GM12878 (cell line): ENCODE measurements at regions not wholly inside any gene's neighbourhood (a gene's known extent, or its start where the extent isn't known, plus 50 kb on each side); places are given as distances from the start of the nearest gene placed in this dataset.
"Not testable (repeated sequence)": the region's sequence is repeated elsewhere in the genome, so short reads cannot be mapped to it uniquely, and the experiment has no call there.

Source experiments
- ATAC-seq: fragments of 200-7000 bp; cut with Tn5 transposase; 3 replicates; pipeline ENCODE4 v1.9.1; 2020; ENCODE audit warnings: mild to moderate bottlenecking, moderate library complexity
- BruUV-seq: library from RNA; stranded (reverse); fragments of 400-500 nt; replicated peaks from 2 replicates; lab custom pipeline; 2021; lab: Mats Ljungman, UMichigan
- CTCF ChIA-PET: fragments of 300-600 bp; sonication (Branson Sonifier 250); formaldehyde crosslinking; extraction: SDS; loops from one replicate; lab custom pipeline; 2021; ENCODE audit warnings: inconsistent platforms; lab: Yijun Ruan, JAX
- POLR2A ChIA-PET: fragments of 350-600 bp; formaldehyde crosslinking; extraction: SDS; loops from one replicate; lab custom pipeline; 2021; ENCODE audit warnings: inconsistent platforms; lab: Charles Lee
- RAD21 ChIA-PET: fragments of 300-600 bp; sonication (Branson Sonifier 250); formaldehyde crosslinking; loops from one replicate; lab custom pipeline; 2023; ENCODE audit warnings: antibody characterized with exemption; ENCODE audit not compliant: unreplicated experiment; lab: Charles Lee
- SMC1A ChIA-PET: fragments of 300-600 bp; sonication (Branson Sonifier 250); formaldehyde crosslinking; loops from one replicate; lab custom pipeline; 2023; ENCODE audit not compliant: unreplicated experiment, uncharacterized antibody; lab: Charles Lee
- DNase-seq: peaks from one replicate; pipeline ENCODE4 v3.0.0-alpha.2; 2011; ENCODE audit warnings: low read depth, low spot score
- FAIRE-seq: peaks from 3 replicates; lab custom pipeline; 2011; peaks lifted over from hg19 to GRCh38; lab: Jason Lieb, UNC
- H2AFZ ChIP-seq: 2 replicates; pipeline ENCODE4 v1.6.0; 2011; ENCODE audit warnings: low read depth, low read length, control low read depth; ENCODE audit not compliant: control insufficient read depth
- H3K27ac ChIP-seq: 2 replicates; pipeline ENCODE4 v1.5.1; 2011; ENCODE audit warnings: control low read depth; ENCODE audit not compliant: control insufficient read depth, insufficient read depth
- H3K27me3 ChIP-seq, 2 experiments: replicated peaks in 1 of 2; 2 replicates each; pipeline versions ENCODE4 v1.6.0 to v1.6.1; 2011; ENCODE audit warnings: low read length in 1 of 2; ENCODE audit not compliant: control insufficient read depth in 2 of 2, insufficient read depth in 2 of 2
- H3K36me3 ChIP-seq, 2 experiments: 2 replicates each; pipeline ENCODE4 v1.5.1; 2011; ENCODE audit warnings: low read length in 1 of 2; ENCODE audit not compliant: control insufficient read depth in 2 of 2, insufficient read depth in 2 of 2
- H3K4me1 ChIP-seq: 2 replicates; pipeline ENCODE4 v1.6.1; 2011; ENCODE audit warnings: mild to moderate bottlenecking, low read length, moderate library complexity, mixed read lengths; ENCODE audit not compliant: control insufficient read depth, insufficient read depth
- H3K4me2 ChIP-seq: 2 replicates; pipeline ENCODE4 v1.6.0; 2011; ENCODE audit warnings: control low read depth; ENCODE audit not compliant: control insufficient read depth, insufficient read depth
- H3K4me3 ChIP-seq: fragments of 200-600 bp; sonication (generic); 2 replicates; pipeline ENCODE4 v1.5.1; 2016
- H3K79me2 ChIP-seq: 2 replicates; pipeline ENCODE4 v1.6.0; 2011; ENCODE audit warnings: low read length; ENCODE audit not compliant: control insufficient read depth, insufficient read depth
- H3K9ac ChIP-seq: 2 replicates; pipeline ENCODE4 v1.8.0; 2011; ENCODE audit warnings: low read length, control low read depth, mixed read lengths; ENCODE audit not compliant: control insufficient read depth, insufficient read depth
- H3K9me3 ChIP-seq: replicated peaks from 3 replicates; pipeline ENCODE4 v1.5.1; 2011; ENCODE audit warnings: mild to moderate bottlenecking, low read length; ENCODE audit not compliant: control insufficient read depth, insufficient read depth
- H4K20me1 ChIP-seq: 2 replicates; pipeline ENCODE4 v1.6.0; 2011; ENCODE audit not compliant: control insufficient read depth, insufficient read depth
- BACH1 ChIP-seq: fragments of 450-650 bp; IDR thresholded peaks from 2 replicates; pipeline ENCODE4 v1.6.1; 2017; ENCODE audit warnings: mild to moderate bottlenecking, borderline replicate concordance
- CEBPB ChIP-seq, 2 experiments: fragments of 150-350 bp in 1 of 2; IDR thresholded peaks; 2 replicates each; pipeline ENCODE4 v1.6.1; 2012 to 2014; ENCODE audit warnings: low read depth in 2 of 2, low read length in 2 of 2, borderline replicate concordance in 1 of 2, inconsistent platforms in 1 of 2
- CHD1 ChIP-seq: IDR thresholded peaks from 2 replicates; pipeline ENCODE4 v1.6.1; 2012; ENCODE audit warnings: low read depth, low read length, improper control_type of control experiment
- CREB1 ChIP-seq: IDR thresholded peaks from 2 replicates; pipeline ENCODE4 v1.6.1; 2012; ENCODE audit warnings: low read depth, mild to moderate bottlenecking, inconsistent platforms
- HDAC6 ChIP-seq: fragments of 200-600 bp; sonication (generic); IDR thresholded peaks from one replicate; pipeline ENCODE4 v1.8.0; 2017; ENCODE audit warnings: antibody characterized with exemption; ENCODE audit not compliant: unreplicated experiment
- MEF2A ChIP-seq: IDR thresholded peaks from 2 replicates; pipeline ENCODE4 v1.6.1; 2011; ENCODE audit warnings: low read depth, mild to moderate bottlenecking, low read length, moderate library complexity; ENCODE audit not compliant: insufficient read depth
- MYB ChIP-seq: fragments of 150-350 bp; IDR thresholded peaks from 2 replicates; pipeline ENCODE4 v1.6.1; 2014; ENCODE audit warnings: mild to moderate bottlenecking, low read depth, low read length, borderline replicate concordance
- PAX8 ChIP-seq: fragments of 450-650 bp; IDR thresholded peaks from 2 replicates; pipeline ENCODE4 v1.6.1; 2017; ENCODE audit warnings: mild to moderate bottlenecking, moderate library complexity
- POLR2A ChIP-seq: IDR thresholded peaks from 2 replicates; pipeline ENCODE4 v1.6.1; 2011; ENCODE audit warnings: low read depth, mild to moderate bottlenecking, low read length
- SMAD1 ChIP-seq: fragments of 450-650 bp; IDR thresholded peaks from 2 replicates; pipeline ENCODE4 v1.6.1; 2018; ENCODE audit warnings: mild to moderate bottlenecking, low read depth; ENCODE audit not compliant: partially characterized antibody
- YY1 ChIP-seq: IDR thresholded peaks from 2 replicates; pipeline ENCODE4 v1.6.1; 2011; ENCODE audit warnings: low read depth, mild to moderate bottlenecking, low read length
- ZBED1 ChIP-seq: IDR thresholded peaks from 2 replicates; pipeline ENCODE4 v1.6.1; 2016; ENCODE audit warnings: borderline replicate concordance
- ZNF24 ChIP-seq: fragments of 450-650 bp; IDR thresholded peaks from 2 replicates; pipeline ENCODE4 v1.6.1; 2017; ENCODE audit warnings: antibody characterized with exemption, mild to moderate bottlenecking
- ZNF384 ChIP-seq: IDR thresholded peaks from 2 replicates; pipeline ENCODE4 v1.6.1; 2012; ENCODE audit warnings: low read depth, mild to moderate bottlenecking, low read length, improper control_type of control experiment, borderline replicate concordance
- ZSCAN29 ChIP-seq: fragments of 450-650 bp; IDR thresholded peaks from 2 replicates; pipeline ENCODE4 v1.6.1; 2017; ENCODE audit warnings: mild to moderate bottlenecking, moderate library complexity
- WGBS: methylation state at CpG from one replicate; pipeline ENCODE4 v1.1.6; 2016; ENCODE audit warnings: low lambda C conversion rate; ENCODE audit not compliant: insufficient replicate concordance, insufficient coverage; ENCODE audit errors: missing lambda C conversion rate; 5-methylcytosine and 5-hydroxymethylcytosine counted together
- in situ Hi-C: fragments of 300-500 bp; cut with MboI; formaldehyde crosslinking; loops from 9 replicates; pipeline ENCODE4 v1.14.3; 2018; ENCODE audit warnings: mixed read lengths
- intact Hi-C: fragments of 100-400 bp; cut with micrococcal nuclease; formaldehyde crosslinking; loops from one replicate; pipeline ENCODE4 v1.14.2; 2022; ENCODE audit not compliant: unreplicated experiment
- TF ChIP-seq, protein P1 (sequence below): IDR thresholded peaks from 2 replicates; pipeline ENCODE4 v1.6.1; 2012; ENCODE audit warnings: low read depth, low read length, improper control_type of control experiment
- TF ChIP-seq, protein P2 (sequence below): fragments of 450-650 bp; IDR thresholded peaks from 2 replicates; pipeline ENCODE4 v1.6.1; 2016; ENCODE audit warnings: mild to moderate bottlenecking
- TF ChIP-seq, protein P3 (sequence below): IDR thresholded peaks from 2 replicates; pipeline ENCODE4 v1.6.1; 2012; ENCODE audit warnings: low read depth, low read length, improper control_type of control experiment

DNA sequence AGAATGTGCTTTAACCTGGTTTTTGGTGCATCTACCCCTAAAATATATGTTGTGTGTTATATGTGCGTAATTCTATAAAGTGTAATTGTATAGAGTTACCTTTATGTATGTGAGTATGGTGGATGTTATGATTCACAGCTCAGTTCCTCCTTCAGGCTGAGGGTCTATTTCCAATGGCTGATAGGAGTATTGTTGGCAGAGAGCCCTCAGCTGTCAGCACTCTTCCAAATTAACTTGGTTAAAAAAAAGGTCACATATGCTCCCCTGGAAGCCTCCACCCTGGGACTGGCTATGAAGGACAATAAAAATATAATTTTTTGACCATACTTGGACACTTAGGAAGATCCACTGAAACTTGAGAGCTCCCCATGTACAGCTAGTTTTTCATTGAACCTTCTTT, 250.4 kb upstream of the CDH12 start:
- DNase-seq (no peak), FAIRE-seq (no peak), ATAC-seq (no peak)
- Histone ChIP-seq H3K9me3 (no peaks in the 10 kb centered on the region), H3K79me2 (no peaks in the 10 kb centered on the region), H3K36me3 (no peaks in the 10 kb centered on the region), H3K4me3 (no peak overlapping the region), H3K27ac (no peak overlapping the region), H4K20me1 (no peaks in the 10 kb centered on the region), H3K9ac (no peak overlapping the region), H3K4me2 (no peak overlapping the region), H3K27me3 (no peaks in the 10 kb centered on the region), H2AFZ (no peak overlapping the region), H3K4me1 (no peaks in the 10 kb centered on the region)
- whole genome bisulfite sequencing = 54% methylated on average over 1 of the region's 1 CpG
- ChIA-PET RAD21 (no interaction called here), CTCF (no interaction called here), POLR2A (no interaction called here), SMC1A (interaction anchor here (0.6 to 1.0 kb wide), 3 partner anchors 31 to 208 kb away, joined by 3 to 4 read pairs (median 3); no protein-coding TSS in a partner anchor)
- in situ Hi-C loops = no loop called here
- no TSS peak for BruUV-seq
- intact Hi-C loops = no loop called here
- TF ChIP-seq, protein P1, sequence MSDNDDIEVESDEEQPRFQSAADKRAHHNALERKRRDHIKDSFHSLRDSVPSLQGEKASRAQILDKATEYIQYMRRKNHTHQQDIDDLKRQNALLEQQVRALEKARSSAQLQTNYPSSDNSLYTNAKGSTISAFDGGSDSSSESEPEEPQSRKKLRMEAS = no peak
- TF ChIP-seq ZSCAN29 = no peak
- TF ChIP-seq ZNF384 = no peak
- TF ChIP-seq POLR2A = no peak
- no peak for TF ChIP-seq YY1
- no peak for TF ChIP-seq PAX8
- no peak for TF ChIP-seq HDAC6
- no peak for TF ChIP-seq CEBPB (IDR thresholded peaks at IDR 0.05; ENCODE audit: borderline replicate concordance in 1 of 2, low read depth in 2 of 2, low read length in 2 of 2)
- TF ChIP-seq, protein P2, sequence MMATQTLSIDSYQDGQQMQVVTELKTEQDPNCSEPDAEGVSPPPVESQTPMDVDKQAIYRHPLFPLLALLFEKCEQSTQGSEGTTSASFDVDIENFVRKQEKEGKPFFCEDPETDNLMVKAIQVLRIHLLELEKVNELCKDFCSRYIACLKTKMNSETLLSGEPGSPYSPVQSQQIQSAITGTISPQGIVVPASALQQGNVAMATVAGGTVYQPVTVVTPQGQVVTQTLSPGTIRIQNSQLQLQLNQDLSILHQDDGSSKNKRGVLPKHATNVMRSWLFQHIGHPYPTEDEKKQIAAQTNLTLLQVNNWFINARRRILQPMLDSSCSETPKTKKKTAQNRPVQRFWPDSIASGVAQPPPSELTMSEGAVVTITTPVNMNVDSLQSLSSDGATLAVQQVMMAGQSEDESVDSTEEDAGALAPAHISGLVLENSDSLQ = no peak
- TF ChIP-seq, protein P3, sequence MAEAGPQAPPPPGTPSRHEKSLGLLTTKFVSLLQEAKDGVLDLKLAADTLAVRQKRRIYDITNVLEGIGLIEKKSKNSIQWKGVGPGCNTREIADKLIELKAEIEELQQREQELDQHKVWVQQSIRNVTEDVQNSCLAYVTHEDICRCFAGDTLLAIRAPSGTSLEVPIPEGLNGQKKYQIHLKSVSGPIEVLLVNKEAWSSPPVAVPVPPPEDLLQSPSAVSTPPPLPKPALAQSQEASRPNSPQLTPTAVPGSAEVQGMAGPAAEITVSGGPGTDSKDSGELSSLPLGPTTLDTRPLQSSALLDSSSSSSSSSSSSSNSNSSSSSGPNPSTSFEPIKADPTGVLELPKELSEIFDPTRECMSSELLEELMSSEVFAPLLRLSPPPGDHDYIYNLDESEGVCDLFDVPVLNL = no peak
- TF ChIP-seq MYB = no peak
- TF ChIP-seq ZNF24 = no peak
- TF ChIP-seq CREB1 = no peak
- TF ChIP-seq BACH1 = no peak
- TF ChIP-seq CHD1 = no peak
- TF ChIP-seq MEF2A = no peak
- no peak for TF ChIP-seq SMAD1
- no peak for TF ChIP-seq ZBED1

DNA sequence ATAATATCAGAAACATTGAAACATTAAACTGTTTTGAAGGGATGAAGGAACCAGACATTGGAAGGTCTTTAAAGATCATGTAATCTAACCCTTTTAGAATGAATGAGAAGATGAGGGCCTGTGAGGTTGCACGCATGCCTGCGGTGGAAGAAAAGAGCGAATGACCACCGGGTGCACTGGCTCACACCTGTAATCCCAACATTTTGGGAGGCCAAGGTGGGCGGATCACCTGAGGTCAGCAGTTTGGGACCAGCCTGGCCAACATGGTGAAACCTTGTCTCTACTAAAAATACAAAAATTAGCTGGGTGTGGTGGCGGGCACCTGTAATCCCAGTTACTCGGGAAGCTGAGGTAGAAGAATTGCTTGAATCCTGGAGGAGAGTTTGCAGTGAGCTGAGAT, 242.3 kb upstream of the CDH12 start:
- H3K27ac ChIP-seq, RAD21 ChIA-PET, H3K4me3 ChIP-seq, H2AFZ ChIP-seq, BruUV-seq, intact Hi-C loops, H3K79me2 ChIP-seq, ATAC-seq, H3K4me1 ChIP-seq, H3K36me3 ChIP-seq, CTCF ChIA-PET, H3K27me3 ChIP-seq, H3K9me3 ChIP-seq, DNase-seq, FAIRE-seq, H3K9ac ChIP-seq, H4K20me1 ChIP-seq, POLR2A ChIA-PET, in situ Hi-C loops, H3K4me2 ChIP-seq: not testable (repeated sequence)
- SMC1A ChIA-PET = interaction anchor here (0.7 kb wide), 1 partner anchor 28 kb away, joined by 3 read pairs; no protein-coding TSS in a partner anchor
- WGBS = 41% methylated on average over 7 of the region's 7 CpGs
